ENCODE measurements at regions not wholly inside any gene's neighbourhood (a gene's known extent, or its start where the extent isn't known, plus 50 kb on each side); places are given as distances from the start of the nearest gene placed in this dataset.

GRCh38 chr4:174438711-174439110 lies 83.6 kb downstream of the HPGD start:
- no peak for DNase-seq (ENCODE audit: low spot score)

GRCh38 chr4:174437749-174438148 lies 84.5 kb downstream of the HPGD start:
- no peak for DNase-seq (ENCODE audit: low spot score)

DNA sequence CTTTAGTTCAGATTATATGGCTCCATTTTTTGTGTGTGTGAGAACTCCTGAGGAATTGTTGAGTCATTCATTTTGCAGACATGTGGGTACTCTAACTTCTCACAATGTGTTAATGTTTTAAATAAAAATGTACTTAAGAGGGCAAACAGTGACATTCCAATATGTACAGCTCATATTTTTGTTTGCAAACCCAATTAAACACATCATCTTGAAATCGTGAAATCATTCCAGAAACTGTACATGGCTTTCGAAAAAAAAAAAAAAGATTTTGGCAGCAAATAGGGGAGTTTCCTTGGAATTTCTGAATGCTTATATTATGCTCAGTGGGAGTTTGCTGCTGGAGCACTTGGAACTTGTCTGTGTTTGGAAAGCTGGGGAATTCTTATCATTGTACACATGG lies 85.0 kb downstream of the HPGD start:
- no peak for DNase-seq (ENCODE audit: low spot score)

DNA sequence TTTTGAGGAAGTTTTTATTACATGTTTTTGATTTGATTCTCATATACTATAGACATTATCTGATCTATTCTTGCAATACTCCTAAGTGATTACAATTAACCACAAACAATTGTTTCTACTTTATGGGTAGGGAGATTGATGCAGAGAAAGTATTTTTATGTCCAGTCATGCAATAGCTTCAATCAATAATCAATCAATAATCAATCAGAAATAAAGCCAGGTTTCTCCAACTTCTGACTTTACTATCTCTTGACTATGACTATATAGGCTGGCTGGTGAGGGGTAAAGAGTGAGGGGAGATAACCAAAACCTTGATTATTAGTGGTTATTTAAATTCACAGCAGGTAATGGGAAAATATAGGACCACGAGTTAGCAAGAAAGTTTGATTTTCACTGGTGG lies 85.9 kb downstream of the HPGD start:
- DNase-seq (ENCODE audit: low spot score): no peak

GRCh38 chr4:174435974-174436373 lies 86.3 kb downstream of the HPGD start:
- no peak for DNase-seq (ENCODE audit: low spot score)

DNA sequence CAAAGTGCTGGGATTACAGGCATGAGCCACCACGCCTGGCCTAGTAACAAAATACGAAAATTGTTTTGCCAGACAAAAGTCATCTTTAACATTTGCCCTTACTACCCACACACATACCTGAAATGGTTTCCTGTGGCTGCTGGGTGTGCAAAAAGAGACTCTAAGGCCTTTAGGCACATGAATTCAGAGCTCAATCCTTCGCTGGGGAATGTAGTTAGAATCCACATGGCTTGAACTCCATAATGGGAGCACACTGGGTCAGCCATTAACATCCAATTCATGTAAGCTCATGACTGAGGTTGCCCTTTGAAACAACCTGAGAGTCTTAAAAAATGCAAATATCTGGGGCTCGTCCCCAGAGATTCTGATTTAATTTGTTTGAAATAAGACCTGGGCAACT lies 87.8 kb downstream of the HPGD start:
- DNase-seq (ENCODE audit: low spot score): no peak

DNA sequence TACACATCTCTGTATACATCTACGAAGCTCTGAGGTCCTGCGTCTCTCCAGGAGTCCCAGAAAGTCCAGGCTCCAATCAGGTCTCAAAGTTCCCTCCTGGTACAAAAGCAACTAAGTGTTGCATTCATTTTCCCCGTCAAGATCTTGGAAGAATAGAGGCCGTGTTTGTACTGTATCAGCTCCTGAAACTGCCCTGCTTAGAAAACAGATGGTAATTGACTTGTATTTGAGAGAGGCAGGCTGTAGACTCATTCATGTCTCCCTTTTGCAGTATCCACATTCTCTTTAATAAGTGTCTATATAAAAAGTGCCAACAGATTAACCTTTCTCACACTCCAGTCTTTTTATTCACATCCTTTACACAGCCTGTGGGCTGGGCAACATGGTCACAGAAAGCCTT lies 91.7 kb downstream of the HPGD start:
- no peak for DNase-seq (ENCODE audit: low spot score)

- no peak for DNase-seq (ENCODE audit: low spot score)
Measured at GRCh38 chr4:174429701-174430410, 92.4 kb downstream of the HPGD start.

GRCh38 chr4:174427571-174428140 lies 94.6 kb downstream of the HPGD start:
- DNase-seq (ENCODE audit: low spot score): no peak

DNA sequence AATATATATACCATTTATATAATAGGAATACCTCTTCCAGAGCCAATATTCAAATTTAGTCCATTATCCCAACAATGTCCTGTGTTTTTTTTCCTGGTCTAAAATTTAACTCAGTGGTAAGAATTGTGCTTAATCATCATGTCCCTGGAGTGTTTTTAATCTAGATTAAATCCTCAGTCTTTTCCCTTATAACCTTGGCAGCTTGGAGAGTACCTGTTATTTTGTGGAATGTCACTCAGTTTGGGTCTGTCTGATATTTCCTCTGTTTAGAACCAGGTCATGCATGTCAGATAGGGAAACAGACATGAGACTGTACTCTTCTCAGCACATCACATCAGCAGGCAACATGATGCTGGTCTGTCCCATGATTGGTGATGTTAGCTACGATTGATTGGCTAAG lies 96.6 kb downstream of the HPGD start:
- no peak for DNase-seq (ENCODE audit: low spot score)

DNA sequence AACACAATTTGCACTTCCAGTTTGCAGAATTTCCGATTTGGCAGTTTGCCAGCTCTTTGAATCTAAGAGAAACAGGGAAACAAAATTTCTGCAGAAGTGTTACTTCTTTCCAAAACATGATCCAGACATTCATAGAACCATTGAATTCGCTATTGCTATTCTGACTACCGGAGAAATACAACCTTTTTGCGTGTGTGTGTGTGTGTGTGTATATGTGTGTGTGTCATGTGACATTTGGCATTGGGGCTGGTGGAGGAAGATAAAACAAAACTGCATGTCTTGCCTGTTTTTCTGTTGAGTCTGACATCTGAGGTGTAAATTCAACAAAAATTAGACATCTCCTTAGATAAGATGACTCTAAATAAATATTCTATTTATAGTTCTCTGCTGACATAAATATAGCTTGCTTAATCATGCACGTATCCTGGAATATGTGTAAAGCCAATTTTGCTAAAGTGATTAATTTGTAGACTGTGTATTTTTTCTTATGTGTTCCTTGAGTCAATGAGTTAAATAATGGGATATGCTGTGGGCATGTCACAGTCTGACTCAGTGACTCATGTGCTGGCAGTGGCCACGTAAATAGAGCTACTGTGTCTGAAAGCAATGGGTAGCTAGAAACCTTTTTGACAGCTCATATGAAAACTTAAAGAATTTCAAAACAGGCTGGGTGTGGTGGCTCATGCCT lies 98.9 kb downstream of the HPGD start:
- DNase-seq (ENCODE audit: low spot score): peak; percentile 5

GRCh38 chr4:174422893-174423256 lies 99.4 kb downstream of the HPGD start:
- DNase-seq (ENCODE audit: low spot score): no peak

DNA sequence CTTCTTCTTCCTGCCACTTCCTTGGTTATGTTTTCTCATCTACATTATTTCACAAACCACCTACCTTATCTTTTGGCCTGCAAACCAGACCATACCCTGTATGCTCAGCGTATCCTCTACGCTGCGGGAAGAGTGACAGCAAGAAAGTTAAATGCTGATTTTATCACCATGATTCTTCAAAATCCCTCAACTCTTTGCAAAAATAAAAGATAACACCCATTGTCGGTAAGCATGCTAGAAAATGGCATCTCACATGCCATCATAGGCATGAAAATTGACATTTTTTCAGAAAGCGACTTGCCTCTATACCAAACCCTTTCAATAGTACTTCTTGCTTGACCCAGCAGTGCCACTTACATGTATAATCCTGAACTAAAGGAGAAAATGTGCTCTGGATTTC lies 102.0 kb downstream of the HPGD start:
- DNase-seq (ENCODE audit: low spot score): no peak

DNA sequence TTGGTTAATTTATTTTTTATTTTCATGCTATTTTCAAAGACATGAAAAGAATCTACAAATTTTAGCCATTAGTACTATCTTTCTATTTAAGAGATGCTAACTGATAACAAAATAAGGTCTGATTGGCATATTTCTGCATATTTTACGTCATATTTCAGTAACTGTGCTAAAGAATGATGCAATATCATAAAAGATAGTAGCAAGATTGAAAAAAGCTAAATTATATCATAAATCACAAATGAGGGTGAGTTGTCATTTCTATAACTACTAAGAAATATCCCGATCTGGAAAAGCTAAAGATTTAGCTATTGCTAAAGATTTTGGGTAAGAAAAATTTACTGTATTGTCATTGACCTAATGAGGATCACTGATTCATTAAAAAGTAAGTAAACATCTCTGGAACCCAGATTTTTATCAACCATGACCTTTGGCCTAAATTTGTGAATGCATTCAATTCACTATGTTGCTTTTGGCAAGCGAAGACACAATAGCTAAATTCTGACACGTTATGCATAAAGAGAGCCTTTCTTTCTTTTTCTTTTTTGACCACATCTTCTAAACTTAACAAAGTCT lies 103.6 kb downstream of the HPGD start:
- no peak for DNase-seq (ENCODE audit: low spot score)

DNA sequence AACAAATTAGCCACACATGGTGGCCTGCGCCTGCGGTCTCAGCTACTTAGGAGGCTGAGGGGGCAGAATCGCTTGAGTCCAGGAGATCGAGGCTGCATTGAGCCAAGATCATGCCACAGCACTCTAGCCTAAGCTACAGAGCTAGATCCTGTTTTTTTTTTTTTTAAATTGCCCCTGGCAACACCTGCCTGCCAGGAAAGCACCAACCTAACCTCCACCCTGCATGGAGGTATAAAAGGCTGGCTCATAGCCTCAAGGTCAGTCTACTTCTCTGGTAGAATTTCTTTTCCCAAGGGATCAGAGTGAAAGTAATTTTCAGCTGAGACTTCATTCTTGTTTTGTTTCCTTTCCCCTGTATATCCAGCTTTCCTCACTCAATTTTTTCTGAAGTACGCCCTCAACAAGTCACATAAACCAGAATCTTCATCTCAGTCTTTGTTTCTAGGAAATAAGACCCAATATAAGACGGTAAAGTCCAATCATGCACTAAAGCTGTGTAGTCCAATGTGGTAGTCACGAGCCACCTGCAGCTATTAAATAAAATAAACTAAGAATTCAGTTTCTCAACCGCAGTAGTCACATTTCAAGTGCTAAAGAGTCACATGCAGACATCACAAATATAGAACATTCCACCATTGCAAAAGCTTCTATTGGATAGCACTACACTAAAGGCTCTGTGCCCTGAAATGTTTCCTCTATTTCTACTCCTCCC lies 113.3 kb downstream of the HPGD start:
- DNase-seq (ENCODE audit: low spot score): no peak

DNA sequence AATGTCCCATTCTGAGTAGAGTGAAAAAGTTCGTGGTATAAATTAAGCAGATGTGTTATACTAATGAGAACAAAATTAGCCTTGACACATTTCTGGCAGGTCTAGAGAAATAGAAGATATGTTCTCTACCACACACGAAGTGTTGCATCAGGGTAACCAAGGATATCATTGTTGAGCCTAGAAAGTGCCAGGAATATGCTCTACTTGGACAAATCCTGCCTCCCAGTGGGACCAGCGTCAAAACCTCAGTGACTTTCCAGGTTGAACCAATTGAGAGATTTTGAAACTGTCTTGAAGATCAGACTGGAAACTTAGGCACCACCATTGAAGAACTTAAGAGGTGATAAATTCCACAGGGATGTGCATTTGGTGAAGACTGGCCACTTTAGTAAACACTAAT lies 115.9 kb downstream of the HPGD start:
- DNase-seq (ENCODE audit: low spot score): no peak

GRCh38 chr4:174405923-174406322 lies 116.4 kb downstream of the HPGD start:
- no peak for DNase-seq (ENCODE audit: low spot score)

DNA sequence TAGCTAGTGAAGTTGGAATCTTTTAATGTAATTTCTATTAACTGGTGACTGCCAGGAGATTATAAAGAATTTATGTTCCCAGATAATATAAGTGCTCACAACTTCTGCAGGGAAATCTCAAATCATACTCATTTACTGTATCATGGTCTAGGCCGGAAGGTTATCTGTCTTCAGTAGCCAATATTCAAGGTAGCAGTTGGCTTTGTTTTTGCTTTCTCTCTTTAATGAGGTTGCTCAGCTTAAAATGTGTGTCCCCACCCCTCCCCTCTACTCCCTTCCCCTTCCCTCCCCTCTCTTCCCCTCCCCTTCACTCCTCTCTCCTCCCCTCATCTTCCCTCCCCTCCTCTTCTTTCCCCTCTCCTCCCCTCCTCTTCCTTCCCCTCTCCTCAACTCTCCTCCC lies 117.6 kb downstream of the HPGD start:
- no peak for DNase-seq (ENCODE audit: low spot score)

- no peak for DNase-seq (ENCODE audit: low spot score)
Measured at GRCh38 chr4:174403177-174403543, 119.1 kb downstream of the HPGD start.

GRCh38 chr4:174402470-174403176 lies 118.9 kb downstream of the CEP44 start:
- no peak for DNase-seq (ENCODE audit: low spot score)

DNA sequence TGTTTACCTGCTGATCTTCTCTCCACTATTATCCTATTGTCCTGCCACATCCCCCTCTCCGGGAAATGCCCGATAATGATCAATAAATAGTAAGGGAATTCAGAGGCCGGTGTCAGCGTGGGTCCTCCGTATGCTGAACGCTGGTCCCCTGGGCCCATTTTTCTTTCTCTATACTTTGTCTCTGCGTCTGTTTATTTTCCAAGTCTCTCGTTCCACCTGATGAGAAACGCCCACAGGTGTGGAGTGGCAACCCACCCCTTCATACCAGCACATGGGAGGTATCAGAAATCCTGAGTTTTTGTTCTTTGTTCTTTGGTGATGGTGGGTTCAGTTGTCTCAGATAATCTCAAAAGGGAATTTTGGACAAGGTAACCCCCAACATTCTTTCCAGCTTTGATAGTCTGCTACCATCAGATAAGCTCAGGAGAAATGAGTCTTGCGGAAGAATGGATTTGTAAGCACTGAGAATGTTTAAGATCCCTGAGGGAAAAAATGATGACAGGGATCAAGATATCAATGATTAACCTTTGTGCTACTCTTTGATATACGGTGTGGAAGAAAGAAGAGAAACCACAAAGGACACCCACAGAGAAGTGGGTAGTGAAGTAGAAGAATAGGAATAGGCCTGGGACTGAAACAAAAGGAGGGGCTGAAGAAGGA lies 117.9 kb downstream of the CEP44 start:
- DNase-seq (ENCODE audit: low spot score): no peak
